HCT116 (cell line): ENCODE measurements at regions not wholly inside any gene's neighbourhood (a gene's known extent, or its start where the extent isn't known, plus 50 kb on each side); places are given as distances from the start of the nearest gene placed in this dataset.

Experiments used
- ATAC-seq: fragments of 200-7000 bp; cut with Tn5 transposase; 2 replicates; pipeline ENCODE4 v1.9.1; 2020; ENCODE audit warnings: mild to moderate bottlenecking, moderate library complexity
- BruUV-seq: library from RNA; stranded (reverse); fragments of 400-500 nt; replicated peaks from 2 replicates; lab custom pipeline; 2021; lab: Mats Ljungman, UMichigan
- CTCF ChIA-PET: fragments of 300-600 bp; sonication (Branson Sonifier 250); formaldehyde crosslinking; loops from one replicate; lab custom pipeline; 2021; ENCODE audit warnings: antibody characterized with exemption; lab: Charles Lee
- POLR2A ChIA-PET: fragments of 300-600, 350-600 bp; sonication (Branson Sonifier 250); formaldehyde crosslinking; loops from one replicate; lab custom pipeline; 2021; ENCODE audit warnings: antibody characterized with exemption; lab: Charles Lee
- RAD21 ChIA-PET, 2 experiments: fragments of 300-600 bp; sonication (Branson Sonifier 250); formaldehyde crosslinking; loops; one replicate each; lab custom pipeline; 2023; ENCODE audit warnings: low total read pairs in 2 of 2; ENCODE audit not compliant: uncharacterized antibody in 2 of 2, unreplicated experiment in 2 of 2, low non-redundant PET in 1 of 2; lab: Charles Lee
- DNase-seq: peaks from one replicate; pipeline ENCODE4 v3.0.0-alpha.2; 2010; ENCODE audit warnings: low read depth, low spot score
- H2AFZ ChIP-seq: fragments of 200-600 bp; shearing (Covaris generic), sonication (generic); 2 replicates; pipeline ENCODE4 v1.6.1; 2017; ENCODE audit warnings: low read depth, mixed run types, mixed read lengths, antibody characterized with exemption, low read length; ENCODE audit not compliant: poor library complexity, severe bottlenecking
- H3K27ac ChIP-seq: 2 replicates; pipeline ENCODE4 v1.5.1; 2012; ENCODE audit warnings: low read depth, low read length
- H3K27me3 ChIP-seq: fragments of 200-600 bp; sonication (generic); 2 replicates; pipeline ENCODE4 v1.6.1; 2016; ENCODE audit warnings: mixed run types, low read length, mixed read lengths; ENCODE audit not compliant: insufficient read depth
- H3K36me3 ChIP-seq, 2 experiments: fragments of 200-500 bp in 1 of 2; fragments of 200-600 bp in 1 of 2; sonication (Bioruptor generic) in 1 of 2; sonication (generic) in 1 of 2; 2 replicates each; pipeline versions ENCODE4 v1.5.1 to v1.6.1; 2014 to 2016; ENCODE audit warnings: low read length in 2 of 2, inconsistent platforms in 1 of 2, mixed read lengths in 1 of 2, mixed run types in 1 of 2; ENCODE audit not compliant: insufficient read depth in 2 of 2, control insufficient read depth in 1 of 2
- H3K4me1 ChIP-seq, 2 experiments: fragments of 200-600 bp in 1 of 2; sonication (generic) in 1 of 2; 2 replicates each; pipeline versions ENCODE4 v1.5.1 to v1.6.1; 2012 to 2017; ENCODE audit warnings: low read length in 2 of 2, inconsistent platforms in 1 of 2, mild to moderate bottlenecking in 1 of 2, mixed read lengths in 1 of 2, mixed run types in 1 of 2, moderate library complexity in 1 of 2; ENCODE audit not compliant: insufficient read depth in 2 of 2, control insufficient read depth in 1 of 2
- H3K4me2 ChIP-seq: fragments of 200-600 bp; sonication (generic); 2 replicates; pipeline ENCODE4 v1.6.1; 2017; ENCODE audit warnings: mixed run types, low read length, mixed read lengths
- H3K4me3 ChIP-seq, 2 experiments: fragments of 200-600 bp in 1 of 2; sonication (generic) in 1 of 2; replicated peaks in 1 of 2; 2 replicates each; pipeline ENCODE4 v1.5.1; 2011 to 2016; ENCODE audit warnings: low read length in 2 of 2, control low read depth in 1 of 2, low read depth in 1 of 2, mild to moderate bottlenecking in 1 of 2, mixed read lengths in 1 of 2, mixed run types in 1 of 2
- H3K79me2 ChIP-seq: fragments of 200-600 bp; sonication (generic); 2 replicates; pipeline ENCODE4 v1.6.1; 2017; ENCODE audit warnings: mild to moderate bottlenecking, mixed run types, low read length, moderate library complexity, mixed read lengths; ENCODE audit not compliant: insufficient read depth
- H3K9ac ChIP-seq: fragments of 200-600 bp; sonication (generic); 2 replicates; pipeline ENCODE4 v1.6.1; 2016; ENCODE audit warnings: low read length, mixed read lengths
- H3K9me2 ChIP-seq: fragments of 200-600 bp; sonication (generic), shearing (Covaris generic); 2 replicates; pipeline ENCODE4 v1.6.1; 2017; ENCODE audit warnings: mixed run types, mild to moderate bottlenecking, moderate library complexity; ENCODE audit not compliant: insufficient read depth
- H3K9me3 ChIP-seq, 2 experiments: fragments of 200-500 bp in 1 of 2; fragments of 200-600 bp in 1 of 2; sonication (Bioruptor generic) in 1 of 2; sonication (generic) in 1 of 2; 2 replicates each; pipeline ENCODE4 v1.6.1; 2014 to 2017; ENCODE audit warnings: low read length in 2 of 2, mixed read lengths in 2 of 2, inconsistent platforms in 1 of 2, low read depth in 1 of 2, mild to moderate bottlenecking in 1 of 2, mixed run types in 1 of 2, moderate library complexity in 1 of 2; ENCODE audit not compliant: control insufficient read depth in 1 of 2, insufficient read depth in 1 of 2
- H4K20me1 ChIP-seq: fragments of 200-600 bp; sonication (generic), shearing (Covaris generic); 2 replicates; pipeline ENCODE4 v1.6.1; 2017; ENCODE audit warnings: mixed run types, mild to moderate bottlenecking, moderate library complexity; ENCODE audit not compliant: insufficient read depth
- CBX3 ChIP-seq: IDR thresholded peaks from 2 replicates; pipeline ENCODE4 v1.6.1; 2012; ENCODE audit warnings: low read depth
- CEBPB ChIP-seq: IDR thresholded peaks from 2 replicates; pipeline ENCODE4 v1.6.1; 2012; ENCODE audit warnings: low read depth
- CTCF ChIP-seq, 3 experiments: fragments of 200-600 bp in 1 of 3; sonication (generic) in 1 of 3; IDR thresholded peaks in 2 of 3; conservative IDR thresholded peaks in 1 of 3; 2 replicates each; pipeline ENCODE4 v1.5.1; 2012 to 2017; ENCODE audit warnings: low read depth in 2 of 3, low read length in 2 of 3, antibody characterized with exemption in 1 of 3, borderline replicate concordance in 1 of 3, control low read depth in 1 of 3, mild to moderate bottlenecking in 1 of 3, mixed read lengths in 1 of 3, mixed run types in 1 of 3, moderate library complexity in 1 of 3; ENCODE audit not compliant: insufficient read depth in 1 of 3
- EGR1 ChIP-seq: IDR thresholded peaks from 2 replicates; pipeline ENCODE4 v1.6.1; 2012; ENCODE audit warnings: low read depth
- ELF1 ChIP-seq: IDR thresholded peaks from 2 replicates; pipeline ENCODE4 v1.6.1; 2012; ENCODE audit warnings: low read depth, borderline replicate concordance
- FOSL1 ChIP-seq: IDR thresholded peaks from 2 replicates; pipeline ENCODE4 v1.6.1; 2012; ENCODE audit warnings: low read depth
- JUND ChIP-seq: IDR thresholded peaks from 2 replicates; pipeline ENCODE4 v1.6.1; 2012
- POLR2A ChIP-seq: IDR thresholded peaks from 2 replicates; pipeline ENCODE4 v1.7.0; 2011; ENCODE audit warnings: borderline replicate concordance; ENCODE audit not compliant: insufficient read depth, insufficient read length; ENCODE audit errors: extremely low read depth
- POLR2AphosphoS5 ChIP-seq: IDR thresholded peaks from 2 replicates; pipeline ENCODE4 v1.6.1; 2011; ENCODE audit warnings: mild to moderate bottlenecking, low read depth, low read length, moderate library complexity
- RAD21 ChIP-seq: IDR thresholded peaks from 2 replicates; pipeline ENCODE4 v1.6.1; 2012; ENCODE audit warnings: low read depth, mild to moderate bottlenecking
- REST ChIP-seq: IDR thresholded peaks from 2 replicates; pipeline ENCODE4 v1.6.1; 2012; ENCODE audit warnings: low read depth
- SP1 ChIP-seq: IDR thresholded peaks from 2 replicates; pipeline ENCODE4 v1.6.1; 2012; ENCODE audit warnings: low read depth
- SRF ChIP-seq: IDR thresholded peaks from 2 replicates; pipeline ENCODE4 v1.6.1; 2012; ENCODE audit warnings: low read depth
- TCF7L2 ChIP-seq: IDR thresholded peaks from 2 replicates; pipeline ENCODE4 v1.7.0; 2011; ENCODE audit warnings: borderline replicate concordance, inconsistent platforms; ENCODE audit not compliant: insufficient read depth, insufficient read length; ENCODE audit errors: extremely low read depth
- YY1 ChIP-seq: IDR thresholded peaks from 2 replicates; pipeline ENCODE4 v1.6.1; 2011; ENCODE audit warnings: low read length, low read depth, moderate library complexity, mild to moderate bottlenecking; ENCODE audit not compliant: insufficient replicate concordance; ENCODE audit errors: extremely low read depth
- ZBTB33 ChIP-seq: IDR thresholded peaks from 2 replicates; pipeline ENCODE4 v1.6.1; 2011; ENCODE audit warnings: mild to moderate bottlenecking, low read length, moderate library complexity; ENCODE audit not compliant: insufficient replicate concordance; ENCODE audit errors: extremely low read depth
- ZFX ChIP-seq: fragments of 450-650 bp; IDR thresholded peaks from 2 replicates; pipeline ENCODE4 v1.6.1; 2017
- ZNF274 ChIP-seq: fragments of 200-500 bp; sonication (Bioruptor generic); IDR thresholded peaks from 2 replicates; pipeline ENCODE4 v1.6.1; 2014; ENCODE audit warnings: mild to moderate bottlenecking, low read depth, low read length, inconsistent platforms
- intact Hi-C: fragments of 100-400 bp; cut with micrococcal nuclease; formaldehyde crosslinking; loops from 2 replicates; pipeline ENCODE4 v1.10.0; 2022

- H3K4me1 ChIP-seq: peaks cover 0 to 4% of the 10 kb centered on the region in 2 experiments; a peak in 1 of 4 replicates
- CTCF ChIA-PET: no interaction called here
- no peaks in the 10 kb centered on the region for H3K36me3 ChIP-seq
- intact Hi-C loops: no loop called here
- no peaks in the 10 kb centered on the region for H3K9me2 ChIP-seq
- no peaks in the 10 kb centered on the region for H4K20me1 ChIP-seq
- H3K4me2 ChIP-seq: no peak overlapping the region
- no peaks in the 10 kb centered on the region for H3K79me2 ChIP-seq
- no peak overlapping the region for H3K9ac ChIP-seq
- no peak overlapping the region for H3K27ac ChIP-seq
- RAD21 ChIA-PET: no interaction called here
- H3K9me3 ChIP-seq: no peaks in the 10 kb centered on the region
- BruUV-seq: no TSS peak
- H3K4me3 ChIP-seq: no peak overlapping the region
- H2AFZ ChIP-seq: no peak overlapping the region
- no peak for TF ChIP-seq CBX3
- no peak for TF ChIP-seq CTCF (IDR thresholded peaks at IDR 0.05 in 2 of 3, conservative IDR thresholded peaks at IDR 0.05 in 1 of 3; ENCODE audit: borderline replicate concordance in 1 of 3, insufficient read depth in 1 of 3, low read depth in 2 of 3, low read length in 2 of 3)
- no peak for TF ChIP-seq SP1
- TF ChIP-seq RAD21: no peak
- TF ChIP-seq REST: no peak
- TF ChIP-seq ZNF274: no peak
- no peak for TF ChIP-seq ELF1
- TF ChIP-seq TCF7L2: no peak
- no peak for TF ChIP-seq YY1
- TF ChIP-seq EGR1: no peak
- no peak for TF ChIP-seq ZFX
- no peak for TF ChIP-seq ZBTB33
- no peak for TF ChIP-seq JUND
- TF ChIP-seq CEBPB: no peak
- TF ChIP-seq FOSL1: no peak
- no peak for TF ChIP-seq POLR2AphosphoS5
- TF ChIP-seq SRF: no peak
- no peak for TF ChIP-seq POLR2A
- POLR2A ChIA-PET: no interaction called here
- no peaks in the 10 kb centered on the region for H3K27me3 ChIP-seq
- DNase-seq: no peak
- no peak for ATAC-seq
These were observed 88.1 kb upstream of the NRP1 start for GRCh38 chr10:33422471-33423153.
